ENCODE measurements at regions not wholly inside any gene's neighbourhood (a gene's known extent, or its start where the extent isn't known, plus 50 kb on each side); places are given as distances from the start of the nearest gene placed in this dataset.

DNA sequence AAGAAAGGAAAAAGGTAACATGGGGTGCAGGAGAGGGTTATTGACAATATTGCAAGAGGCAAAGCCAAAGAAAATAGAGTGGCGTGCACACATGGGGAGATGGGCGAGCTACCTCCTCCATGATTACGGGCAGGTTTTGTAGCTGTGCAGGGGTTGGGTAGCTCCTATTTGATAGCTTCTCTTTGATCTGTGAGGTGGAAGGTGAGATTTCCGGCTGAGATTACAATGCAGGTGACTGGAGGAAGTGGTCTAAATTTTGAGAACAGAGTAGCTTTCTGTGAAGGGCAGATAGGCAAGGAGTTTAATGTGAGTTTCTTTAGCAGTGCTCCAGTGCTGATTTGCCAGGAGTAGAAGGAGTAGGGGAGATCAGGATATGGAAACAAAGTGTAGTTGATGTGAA lies 263.4 kb downstream of the PLA2G4A start:
- no peak for DNase-seq

DNA sequence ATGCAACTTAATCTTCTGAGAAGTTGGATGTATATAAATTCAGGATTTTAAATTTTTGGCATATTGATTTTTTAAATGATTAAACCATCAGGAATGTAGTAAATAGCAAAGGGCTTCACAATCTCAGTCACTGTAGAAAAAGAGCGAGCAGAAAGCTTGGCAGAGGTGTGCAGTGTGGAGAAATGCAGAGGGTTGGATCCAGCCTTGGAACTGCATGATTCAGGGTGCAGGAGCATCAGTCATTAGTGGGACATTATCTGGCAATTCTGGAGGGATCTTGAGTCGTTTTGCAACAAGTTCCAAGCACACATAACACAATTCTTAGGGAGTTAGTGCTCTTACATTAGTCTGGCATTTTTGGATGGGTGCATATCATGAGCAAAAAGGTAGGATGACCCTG lies 267.9 kb downstream of the PLA2G4A start:
- DNase-seq = no peak

DNA sequence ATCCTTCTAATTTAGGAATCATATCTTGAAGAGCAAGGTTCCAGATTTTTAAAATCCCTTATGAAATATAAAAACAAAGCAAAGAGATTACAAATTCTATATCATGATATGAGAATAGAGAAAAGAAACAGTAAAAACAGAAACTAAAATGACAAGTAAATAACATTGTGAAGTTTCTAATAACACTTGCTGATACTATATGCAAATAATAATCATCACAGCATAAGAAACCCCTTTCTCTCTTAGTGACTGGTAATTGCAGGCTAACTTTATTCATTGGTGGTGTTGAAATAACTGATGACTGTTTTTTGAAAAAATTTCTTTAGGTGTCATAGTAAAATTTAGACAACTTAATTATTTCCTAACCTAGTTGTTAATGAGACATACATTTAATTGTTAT lies 281.6 kb downstream of the PLA2G4A start:
- DNase-seq = no peak

DNA sequence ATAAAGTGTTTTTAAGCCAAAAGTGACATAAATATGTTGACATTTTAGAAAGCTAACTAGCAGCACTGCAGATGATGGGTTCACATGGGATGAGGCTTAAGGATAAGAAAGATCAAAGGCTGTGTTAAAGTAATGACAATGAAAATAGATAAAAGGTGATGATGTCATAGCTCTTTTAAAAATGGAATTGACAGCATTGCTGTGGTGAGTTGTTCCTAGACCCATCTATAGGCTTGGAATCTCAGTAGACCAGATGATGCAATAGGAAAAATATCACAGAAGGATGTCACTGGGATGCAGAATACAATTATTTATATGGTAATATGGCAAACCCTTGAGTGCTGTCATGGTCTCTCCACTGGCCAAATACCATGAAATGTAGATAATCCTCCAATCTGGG lies 286.0 kb downstream of the PLA2G4A start:
- DNase-seq = no peak

DNA sequence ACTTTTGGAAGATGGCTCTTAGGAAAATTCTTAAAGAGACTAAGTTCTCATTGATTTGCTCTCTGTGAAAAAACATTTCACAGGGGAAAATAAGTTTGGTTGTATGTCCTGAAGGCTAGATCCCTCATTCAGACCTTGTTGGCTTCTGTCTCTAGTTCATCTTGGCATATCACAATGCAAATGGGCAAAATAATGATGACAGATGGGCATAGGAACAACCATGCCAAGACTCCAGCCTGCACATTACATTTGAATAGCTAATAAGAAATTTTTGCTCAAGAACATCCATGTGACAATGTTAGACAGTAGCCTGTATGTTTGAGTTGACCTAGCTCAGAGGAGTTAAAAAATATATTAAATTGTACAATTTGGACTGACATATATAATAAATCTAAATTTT lies 292.9 kb downstream of the PLA2G4A start:
- DNase-seq = no peak

DNA sequence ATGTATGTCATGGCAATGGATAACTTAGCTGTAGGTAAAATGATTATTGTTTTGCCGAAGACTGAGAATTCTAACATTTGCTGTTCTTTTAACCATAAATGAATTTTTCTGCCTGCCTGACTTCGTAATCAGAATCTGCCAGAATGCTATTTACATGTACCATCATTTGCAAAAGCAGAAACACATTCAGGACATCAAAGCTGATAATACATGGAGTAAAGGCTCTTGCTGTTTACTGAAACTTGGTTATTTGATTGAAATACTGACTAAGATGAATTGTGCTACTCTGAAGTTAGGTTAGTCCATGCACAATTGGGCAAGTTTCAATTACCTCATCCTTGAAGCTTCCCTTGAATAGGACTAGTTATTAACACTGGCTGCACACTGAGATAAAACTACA lies 293.8 kb downstream of the PLA2G4A start:
- no peak for DNase-seq

DNA sequence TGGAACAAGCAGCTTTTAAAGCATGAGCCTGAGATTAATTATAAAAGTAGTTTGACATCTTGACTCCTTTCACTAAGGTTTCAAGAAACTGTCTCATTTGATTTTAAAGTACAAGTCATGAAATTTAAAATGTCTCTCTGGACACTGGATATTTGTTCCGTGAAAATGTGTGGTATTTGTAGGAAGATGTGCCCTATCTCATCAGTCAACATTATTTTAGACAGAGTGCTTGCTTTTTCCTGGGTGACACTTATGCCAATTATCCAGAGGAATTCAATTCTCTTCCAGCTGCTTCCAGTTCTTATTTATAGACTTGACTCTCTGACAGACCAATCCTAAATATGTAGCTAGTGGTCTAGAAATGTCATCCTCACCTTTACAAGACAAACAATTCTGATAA lies 300.4 kb downstream of the PLA2G4A start:
- no peak for DNase-seq

DNA sequence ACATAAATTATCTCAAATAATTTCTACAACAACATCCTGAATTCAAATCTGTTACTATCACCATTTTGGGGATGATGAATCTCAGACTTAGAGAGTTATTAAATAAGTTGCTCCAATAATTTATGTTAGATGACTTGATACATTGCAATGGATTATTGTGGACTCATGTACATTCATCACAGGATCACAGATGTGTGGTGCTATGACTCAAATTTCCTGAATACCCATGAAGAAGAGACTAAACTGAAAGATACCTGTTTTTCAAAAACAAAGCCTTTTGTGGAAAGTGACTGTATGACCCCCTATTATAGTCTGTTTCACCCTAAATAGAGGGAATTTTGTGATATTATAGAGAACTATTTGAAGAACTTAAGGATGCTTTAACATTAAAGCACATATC lies 315.0 kb downstream of the PLA2G4A start:
- DNase-seq = no peak

DNA sequence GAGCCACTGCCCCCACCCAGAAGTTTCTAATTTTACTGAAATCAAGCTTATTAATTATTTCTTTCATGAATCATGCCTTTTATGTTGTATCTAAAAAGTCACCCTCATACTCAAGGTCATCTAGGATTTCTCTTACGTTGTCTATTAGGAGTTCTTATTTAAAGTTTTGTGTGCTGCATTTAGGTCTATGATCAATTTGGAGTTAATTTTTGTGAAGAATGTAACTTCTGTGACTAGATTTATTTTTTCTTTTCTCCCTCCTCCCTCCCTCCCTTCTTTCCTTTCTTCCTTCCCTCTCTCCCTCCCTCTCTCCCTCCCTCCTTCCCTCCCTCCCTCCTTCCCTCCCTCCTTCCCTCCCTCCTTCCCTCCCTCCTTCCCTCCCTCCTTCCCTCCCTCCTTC lies 317.6 kb downstream of the PLA2G4A start:
- no peak for DNase-seq

DNA sequence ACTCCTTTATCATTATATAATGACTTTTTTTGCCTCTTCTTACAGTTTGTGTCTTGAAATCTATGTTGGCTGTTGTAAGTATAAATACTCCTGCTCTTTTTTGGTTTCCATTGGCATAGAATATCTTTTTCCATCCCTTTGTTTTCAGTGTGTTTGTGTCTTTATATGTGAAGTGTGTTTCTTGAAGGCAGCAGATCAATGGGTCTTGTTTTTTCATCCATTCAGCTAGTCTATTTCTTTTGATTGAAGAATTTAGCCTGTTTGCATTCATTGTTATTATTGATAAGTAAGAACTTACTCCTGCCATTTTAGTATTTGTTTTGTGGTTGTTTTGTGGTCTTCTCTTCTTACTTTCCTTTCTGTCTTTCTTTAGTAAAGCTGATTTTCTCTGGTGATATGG lies 322.8 kb downstream of the PLA2G4A start:
- no peak for DNase-seq

DNA sequence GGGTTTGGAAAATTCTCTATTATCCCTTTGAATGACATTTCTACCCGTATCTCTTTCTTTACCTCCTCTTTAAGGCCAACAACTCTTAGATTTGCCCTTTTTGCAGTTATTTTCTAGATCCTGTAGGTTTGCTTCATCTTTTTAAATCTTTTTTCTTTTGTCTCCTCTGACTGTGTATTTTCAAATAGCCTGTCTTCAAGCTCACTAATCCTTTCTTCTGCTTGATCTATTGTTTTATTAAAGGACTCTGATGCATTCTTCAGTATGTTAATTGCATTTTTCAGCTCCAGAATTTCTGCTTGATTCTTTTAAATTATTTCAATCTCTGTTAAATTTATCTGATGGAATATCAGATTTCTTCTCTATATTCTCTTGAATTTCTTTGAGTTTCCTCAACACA lies 324.3 kb downstream of the PLA2G4A start:
- DNase-seq = no peak

DNA sequence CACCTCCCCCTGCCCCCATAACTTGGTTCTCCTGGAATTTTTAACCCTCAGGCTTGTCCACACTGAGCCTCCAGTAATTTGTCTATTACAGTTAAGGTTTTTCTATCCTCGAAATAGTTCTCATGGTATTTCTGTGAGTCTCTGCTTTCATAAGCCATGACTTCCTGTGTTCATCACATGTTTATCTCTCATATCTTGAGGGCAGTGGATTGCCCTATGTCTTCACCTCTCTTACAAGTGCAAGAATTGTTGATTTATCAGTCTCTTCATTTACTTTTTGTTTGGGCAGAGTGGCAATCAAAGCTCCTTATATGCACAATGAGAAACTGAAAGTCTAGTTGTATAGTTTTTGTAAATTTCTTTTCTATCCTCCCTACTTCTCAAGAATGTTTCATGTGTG lies 328.4 kb downstream of the PLA2G4A start:
- DNase-seq = no peak

DNA sequence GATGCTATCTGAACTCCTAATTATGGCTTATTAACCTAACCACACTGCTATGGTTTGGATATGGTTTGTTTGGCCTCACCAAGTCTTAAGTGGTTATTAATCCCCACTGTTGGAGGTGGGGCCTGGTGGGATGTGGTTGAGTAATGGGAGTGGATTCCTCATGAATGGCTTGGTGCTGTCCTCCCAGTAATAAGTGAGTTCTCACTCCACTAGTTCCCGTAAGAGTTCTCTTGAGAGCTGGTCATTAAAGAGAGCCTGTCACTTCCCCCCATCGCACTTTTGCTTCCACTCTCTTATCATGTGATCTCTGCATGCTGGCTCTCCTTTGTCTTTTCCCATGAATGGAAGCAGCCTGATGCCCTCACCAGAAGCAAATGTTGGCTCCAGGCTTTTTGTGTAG lies 328.8 kb downstream of the PLA2G4A start:
- no peak for DNase-seq

DNA sequence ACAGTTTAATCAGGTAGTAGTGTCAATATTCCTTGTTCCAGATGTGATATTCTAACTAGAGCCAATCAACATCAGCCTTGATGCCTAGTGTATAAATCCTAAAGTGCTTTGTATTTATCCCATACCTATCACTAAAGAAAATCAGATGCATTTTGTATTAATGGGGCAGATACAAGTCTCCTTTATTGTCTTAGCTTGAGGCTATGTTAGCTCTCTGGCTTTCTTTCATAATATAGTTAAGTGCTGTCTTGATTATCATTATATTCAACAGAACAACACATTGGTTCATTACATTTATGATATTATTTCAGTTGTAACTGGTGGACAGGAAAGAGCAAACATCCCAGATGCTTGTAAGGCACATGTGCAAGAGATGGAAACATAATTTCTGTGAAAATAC lies 338.8 kb downstream of the PLA2G4A start:
- no peak for DNase-seq

DNA sequence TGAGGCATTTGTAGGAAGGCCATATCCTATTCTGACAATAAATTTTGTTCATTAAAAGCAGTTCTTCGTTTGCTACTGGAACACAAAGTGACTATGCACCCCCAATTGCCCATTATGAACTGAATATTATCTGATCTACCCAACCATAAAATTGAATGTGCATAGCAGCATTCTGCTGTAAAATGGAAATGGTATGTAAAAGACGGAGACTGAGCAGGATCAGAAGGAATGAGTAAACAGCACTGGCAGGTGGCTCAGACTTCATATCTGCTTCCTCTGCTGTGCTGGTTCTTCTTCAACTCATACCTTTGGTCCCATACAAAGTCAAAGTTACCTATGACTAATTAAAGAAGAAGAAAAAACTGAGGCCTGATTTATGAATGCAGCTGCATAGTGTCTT lies 339.5 kb downstream of the PLA2G4A start:
- DNase-seq = no peak

DNA sequence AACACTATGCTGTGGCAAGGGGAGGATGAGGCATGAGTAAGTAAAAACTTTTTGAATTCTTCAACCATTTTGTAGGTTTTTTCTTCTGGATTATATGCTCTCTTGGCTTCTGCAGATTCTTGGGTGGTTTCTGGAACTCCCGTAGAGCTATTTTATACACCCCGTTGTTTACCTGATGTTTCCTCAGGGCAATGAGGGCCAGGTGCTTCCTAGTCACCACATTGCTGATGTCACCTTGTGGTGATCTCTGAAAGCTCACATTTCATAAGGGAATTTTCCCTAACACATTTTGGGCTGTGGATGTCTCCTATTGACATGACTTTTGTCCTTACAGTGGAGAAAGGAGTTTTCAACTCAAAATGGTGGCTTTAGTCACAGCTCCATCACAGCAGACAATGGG lies 356.6 kb downstream of the PLA2G4A start:
- DNase-seq = no peak

DNA sequence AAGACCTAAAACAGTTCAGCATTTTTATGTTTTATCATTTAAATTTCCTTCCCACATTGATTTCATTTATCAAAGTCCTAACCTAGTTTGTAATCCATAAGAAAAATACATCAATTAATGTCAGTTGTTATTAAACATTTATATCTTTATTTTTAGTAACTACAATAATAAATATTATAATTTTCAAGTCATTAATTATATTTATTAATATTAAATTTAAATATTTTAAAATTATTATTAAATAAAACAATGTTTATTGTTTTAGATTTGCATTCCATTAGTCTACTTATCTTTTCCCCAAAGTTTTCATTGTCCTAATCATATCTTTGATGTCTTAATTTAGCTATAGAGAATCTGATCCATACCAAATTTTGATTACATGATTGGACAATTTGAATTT lies 368.9 kb downstream of the PLA2G4A start:
- DNase-seq = no peak

DNA sequence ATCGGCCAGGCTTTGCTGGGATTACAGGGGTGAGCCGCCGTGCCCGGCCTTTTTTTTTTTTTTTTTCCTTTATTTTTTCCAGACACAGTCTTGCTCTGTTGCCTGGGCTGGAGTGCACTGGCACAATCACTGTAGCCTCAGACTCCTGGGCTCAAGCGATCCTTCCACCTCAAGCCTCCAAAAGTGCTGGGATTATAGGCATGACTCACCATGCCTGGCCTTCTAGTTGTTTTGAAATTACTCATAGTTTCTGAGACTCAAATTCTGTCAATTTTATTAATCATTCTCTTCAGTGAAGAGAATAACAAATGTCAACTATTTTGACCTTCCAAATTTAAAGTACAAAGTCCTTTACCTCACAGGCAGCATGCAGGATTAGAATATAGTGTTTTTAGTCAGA lies 374.5 kb downstream of the PLA2G4A start:
- DNase-seq = no peak

DNA sequence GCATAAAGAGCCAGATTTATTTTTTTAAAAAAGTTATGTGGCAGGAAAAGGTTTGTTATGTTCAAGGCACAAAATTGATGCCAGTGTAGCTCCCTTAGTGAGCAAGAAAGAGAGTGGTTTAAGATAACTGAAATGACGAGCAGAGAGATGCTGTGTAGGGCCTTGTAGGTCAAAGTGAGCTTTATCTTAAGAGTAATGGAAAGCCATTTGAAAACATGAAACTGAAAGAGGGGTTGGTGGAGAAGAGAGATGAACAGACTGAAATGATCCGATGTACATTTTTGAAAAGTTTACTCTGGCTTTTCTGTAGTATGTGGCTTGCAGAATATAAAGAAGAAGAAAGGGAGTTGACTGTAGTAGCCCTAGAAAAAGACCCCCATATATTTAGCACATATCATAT lies 383.6 kb downstream of the PLA2G4A start:
- DNase-seq = no peak

DNA sequence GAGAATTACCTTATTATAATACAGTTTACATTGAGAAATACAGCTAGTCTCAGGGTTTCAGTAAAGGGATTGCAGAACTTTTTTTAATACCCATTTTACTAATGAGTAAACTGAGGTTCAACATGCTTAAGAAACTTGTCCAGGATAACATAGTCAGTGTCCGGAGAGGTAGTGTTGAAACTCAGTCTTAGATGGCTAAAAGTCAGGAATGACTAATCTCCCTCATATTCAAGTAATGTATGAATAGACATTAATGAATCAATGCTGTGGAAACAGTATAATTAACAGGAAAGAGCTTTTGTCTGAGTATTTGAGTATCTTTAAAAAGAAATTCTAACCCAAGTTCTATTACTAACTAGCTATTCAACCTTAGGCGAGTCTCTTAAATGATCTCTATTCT lies 397.6 kb downstream of the PLA2G4A start:
- no peak for DNase-seq

DNA sequence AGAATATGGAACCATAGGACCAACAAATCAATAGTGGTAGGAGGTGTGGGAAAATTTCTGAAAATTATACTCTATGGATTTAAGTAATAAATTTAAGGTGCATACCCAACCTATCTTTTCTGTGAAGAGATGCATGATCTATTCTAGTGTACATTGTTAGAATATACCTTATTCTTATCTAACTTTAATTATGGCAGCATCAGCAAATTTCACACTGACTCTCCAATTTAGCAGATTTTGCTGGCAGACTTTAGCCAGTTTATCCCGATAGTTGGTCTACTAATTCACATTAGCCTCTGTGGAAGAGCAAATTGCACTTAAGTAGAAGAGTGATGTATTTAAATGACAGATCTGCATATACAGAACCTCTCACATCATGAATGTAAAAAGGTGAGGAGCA lies 400.0 kb downstream of the PLA2G4A start:
- no peak for DNase-seq

DNA sequence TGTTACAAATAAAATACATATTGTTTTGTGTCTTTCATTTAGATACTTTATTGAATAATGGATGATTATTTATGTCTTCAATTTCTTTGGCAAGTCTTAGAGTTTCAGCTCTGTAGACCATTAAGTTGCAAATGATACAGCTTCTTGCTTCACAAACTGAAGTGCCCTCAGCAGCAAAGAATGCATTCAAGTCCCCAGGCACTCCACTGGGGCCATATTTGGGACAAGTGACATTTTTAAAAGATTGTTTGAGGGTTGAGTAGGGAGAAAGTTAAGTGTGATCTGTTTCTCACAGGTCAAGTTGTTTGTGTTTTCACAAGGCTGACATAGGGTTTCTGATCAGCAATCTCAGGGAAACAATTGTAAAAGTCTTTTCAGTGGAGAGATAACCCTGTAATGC lies 400.7 kb downstream of the PLA2G4A start:
- no peak for DNase-seq

DNA sequence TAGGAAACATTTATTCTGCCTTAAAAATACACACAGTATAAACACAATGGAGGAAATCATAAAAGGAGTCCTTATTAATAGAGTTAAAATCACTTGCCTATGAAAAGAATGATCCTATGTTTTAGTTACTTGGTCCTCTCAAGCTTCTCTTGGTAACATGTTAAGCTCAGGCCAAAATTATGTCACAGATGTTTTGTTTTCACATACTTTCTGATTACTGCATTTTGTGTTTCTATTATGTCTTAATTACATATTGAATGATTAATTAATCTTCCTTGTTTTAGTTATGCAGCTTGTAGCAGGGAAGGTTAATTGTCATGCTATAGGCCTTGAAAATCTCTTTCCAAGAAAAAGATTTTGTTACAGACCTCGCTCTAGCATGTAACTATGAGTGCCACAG lies 406.0 kb downstream of the PLA2G4A start:
- DNase-seq = no peak

DNA sequence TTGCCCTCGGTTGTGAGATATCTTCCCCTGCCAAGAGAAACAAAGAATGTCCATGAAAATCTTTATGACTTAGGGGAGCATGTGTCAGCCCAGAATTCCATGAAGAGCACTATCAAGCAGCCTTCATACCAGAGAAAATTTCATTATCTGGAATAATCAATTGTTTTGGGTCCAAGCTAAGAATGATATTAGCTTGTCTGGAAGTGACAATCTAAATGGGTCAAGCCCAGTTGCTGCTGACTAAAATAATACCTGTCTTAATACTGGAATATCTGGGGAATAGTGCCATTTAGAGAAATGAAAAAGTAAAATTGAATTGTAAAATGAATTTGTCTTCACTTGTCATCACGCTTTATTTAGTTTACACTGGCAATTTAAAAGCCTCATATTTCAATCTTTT lies 407.4 kb downstream of the PLA2G4A start:
- no peak for DNase-seq

DNA sequence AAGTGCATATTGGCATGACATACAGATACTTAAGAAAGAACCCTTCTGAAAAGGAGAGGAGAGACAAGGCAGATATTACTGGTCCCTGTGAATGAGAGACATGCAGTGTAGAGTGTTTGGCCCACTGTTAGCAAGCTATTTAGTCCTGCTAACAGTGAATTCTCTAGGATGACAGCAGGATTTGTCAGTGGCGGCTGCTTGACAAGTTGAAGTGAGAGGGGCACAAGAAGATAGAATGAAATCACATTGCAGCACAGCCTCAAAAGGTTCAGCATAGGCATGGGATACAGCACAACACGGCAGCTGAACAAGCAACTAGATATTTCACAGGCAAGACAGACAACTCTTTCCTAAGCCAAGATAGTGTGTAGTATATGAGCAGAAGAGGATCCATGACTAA lies 407.9 kb downstream of the PLA2G4A start:
- no peak for DNase-seq

DNA sequence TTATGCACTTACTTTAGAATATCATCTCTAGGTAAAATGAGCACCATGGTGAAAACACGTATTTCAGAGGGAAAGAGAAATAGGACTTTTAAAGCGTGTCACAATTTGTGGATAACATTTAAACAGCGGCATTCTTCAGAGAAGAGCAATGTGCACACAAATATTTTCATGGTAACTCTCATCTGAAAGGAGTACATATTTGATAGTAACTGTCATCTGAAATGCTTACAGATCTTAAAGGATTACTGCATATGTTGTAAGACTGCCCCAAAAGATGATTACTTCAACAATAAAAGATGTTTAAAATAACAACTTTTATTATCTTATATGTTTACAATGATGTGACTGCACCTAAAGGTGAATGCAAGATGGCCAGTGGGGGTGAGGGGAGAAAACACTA lies 408.8 kb downstream of the PLA2G4A start:
- DNase-seq = no peak

DNA sequence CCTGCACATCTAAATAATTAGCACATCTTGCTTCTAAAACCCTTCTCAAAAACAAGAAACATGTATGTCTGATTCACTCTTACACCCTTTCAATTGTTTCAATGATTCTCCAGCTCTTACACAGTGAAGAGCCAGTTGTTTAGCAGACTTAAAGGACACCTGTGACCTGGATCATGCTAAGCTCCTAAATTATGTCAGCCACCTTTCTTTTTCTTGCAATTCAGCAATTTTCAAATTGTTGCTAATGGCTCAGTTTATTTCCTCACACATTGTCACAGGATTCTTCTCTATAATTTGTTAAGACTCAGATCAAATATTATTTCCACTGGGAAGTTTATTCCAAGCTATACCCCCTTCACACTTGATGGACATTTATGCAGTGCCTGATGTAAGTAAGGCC lies 413.2 kb downstream of the PLA2G4A start:
- DNase-seq = no peak

All from bone marrow (tissue), 2 donors.